ENCODE measurements at regions not wholly inside any gene's neighbourhood (a gene's known extent, or its start where the extent isn't known, plus 50 kb on each side); places are given as distances from the start of the nearest gene placed in this dataset.
"Not testable (repeated sequence)": the region's sequence is repeated elsewhere in the genome, so short reads cannot be mapped to it uniquely, and the experiment has no call there.

DNA sequence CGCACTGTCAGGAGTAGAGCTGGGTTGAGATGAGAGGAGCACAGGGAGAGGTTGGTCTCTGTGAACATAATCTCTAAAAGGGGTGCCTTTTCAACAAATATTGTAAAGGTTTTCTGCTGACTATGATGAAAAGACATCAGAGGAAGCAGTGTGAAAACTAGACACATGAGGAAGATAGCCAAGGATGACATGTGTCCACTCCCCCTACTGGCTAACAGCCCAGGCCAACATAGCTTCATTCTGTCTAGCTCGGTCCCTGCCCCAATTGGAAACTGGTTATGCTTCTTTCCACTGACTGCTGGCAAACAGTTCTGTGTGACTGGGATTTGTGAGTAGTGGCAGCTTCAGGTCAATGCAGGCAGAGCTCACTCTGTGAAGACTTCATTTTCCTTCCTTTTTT lies 115.4 kb upstream of the ESX1 start (continued):
- TF ChIP-seq, protein P1, sequence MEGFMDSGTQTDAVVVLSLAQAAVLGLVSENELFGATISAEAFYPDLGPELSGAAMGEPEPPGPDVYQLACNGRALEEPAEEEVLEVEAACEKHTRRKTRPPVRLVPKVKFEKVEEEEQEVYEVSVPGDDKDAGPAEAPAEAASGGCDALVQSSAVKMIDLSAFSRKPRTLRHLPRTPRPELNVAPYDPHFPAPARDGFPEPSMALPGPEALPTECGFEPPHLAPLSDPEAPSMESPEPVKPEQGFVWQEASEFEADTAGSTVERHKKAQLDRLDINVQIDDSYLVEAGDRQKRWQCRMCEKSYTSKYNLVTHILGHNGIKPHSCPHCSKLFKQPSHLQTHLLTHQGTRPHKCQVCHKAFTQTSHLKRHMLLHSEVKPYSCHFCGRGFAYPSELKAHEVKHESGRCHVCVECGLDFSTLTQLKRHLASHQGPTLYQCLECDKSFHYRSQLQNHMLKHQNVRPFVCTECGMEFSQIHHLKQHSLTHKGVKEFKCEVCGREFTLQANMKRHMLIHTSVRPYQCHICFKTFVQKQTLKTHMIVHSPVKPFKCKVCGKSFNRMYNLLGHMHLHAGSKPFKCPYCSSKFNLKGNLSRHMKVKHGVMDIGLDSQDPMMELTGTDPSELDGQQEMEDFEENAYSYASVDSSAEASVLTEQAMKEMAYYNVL (CRISPR knock-in tag; IDR thresholded peaks at IDR 0.05; ENCODE audit: borderline replicate concordance) = no peak
- TF ChIP-seq ARNT (IDR thresholded peaks at IDR 0.05) (no peak), MAFF (IDR thresholded peaks at IDR 0.05; ENCODE audit: low read depth, low read length) (peak; percentile 76), ZNF280D (CRISPR knock-in tag; IDR thresholded peaks at IDR 0.05) (no peak), MXD4 (CRISPR knock-in tag; IDR thresholded peaks at IDR 0.05) (no peak), BCL3 (CRISPR knock-in tag; IDR thresholded peaks at IDR 0.05) (no peak), MAFK (conservative IDR thresholded peaks at IDR 0.05 in 1 of 2, IDR thresholded peaks at IDR 0.05 in 1 of 2; ENCODE audit: low read length in 2 of 2) (peak; percentile 57 to 84; a peak in 3 of 4 replicates), ZNF879 (CRISPR knock-in tag; IDR thresholded peaks at IDR 0.05) (no peak), EED (CRISPR knock-in tag; IDR thresholded peaks at IDR 0.05) (no peak)
- TF ChIP-seq, protein P2, sequence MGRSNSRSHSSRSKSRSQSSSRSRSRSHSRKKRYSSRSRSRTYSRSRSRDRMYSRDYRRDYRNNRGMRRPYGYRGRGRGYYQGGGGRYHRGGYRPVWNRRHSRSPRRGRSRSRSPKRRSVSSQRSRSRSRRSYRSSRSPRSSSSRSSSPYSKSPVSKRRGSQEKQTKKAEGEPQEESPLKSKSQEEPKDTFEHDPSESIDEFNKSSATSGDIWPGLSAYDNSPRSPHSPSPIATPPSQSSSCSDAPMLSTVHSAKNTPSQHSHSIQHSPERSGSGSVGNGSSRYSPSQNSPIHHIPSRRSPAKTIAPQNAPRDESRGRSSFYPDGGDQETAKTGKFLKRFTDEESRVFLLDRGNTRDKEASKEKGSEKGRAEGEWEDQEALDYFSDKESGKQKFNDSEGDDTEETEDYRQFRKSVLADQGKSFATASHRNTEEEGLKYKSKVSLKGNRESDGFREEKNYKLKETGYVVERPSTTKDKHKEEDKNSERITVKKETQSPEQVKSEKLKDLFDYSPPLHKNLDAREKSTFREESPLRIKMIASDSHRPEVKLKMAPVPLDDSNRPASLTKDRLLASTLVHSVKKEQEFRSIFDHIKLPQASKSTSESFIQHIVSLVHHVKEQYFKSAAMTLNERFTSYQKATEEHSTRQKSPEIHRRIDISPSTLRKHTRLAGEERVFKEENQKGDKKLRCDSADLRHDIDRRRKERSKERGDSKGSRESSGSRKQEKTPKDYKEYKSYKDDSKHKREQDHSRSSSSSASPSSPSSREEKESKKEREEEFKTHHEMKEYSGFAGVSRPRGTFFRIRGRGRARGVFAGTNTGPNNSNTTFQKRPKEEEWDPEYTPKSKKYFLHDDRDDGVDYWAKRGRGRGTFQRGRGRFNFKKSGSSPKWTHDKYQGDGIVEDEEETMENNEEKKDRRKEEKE (IDR thresholded peaks at IDR 0.05) = no peak

- CTCF ChIA-PET (ENCODE audit: low intra/inter-chr PET ratio, low total read pairs); H3K4me1 ChIP-seq (ENCODE audit: insufficient read depth, low read length); H3K4me3 ChIP-seq (replicated peaks in 1 of 3; ENCODE audit: insufficient read depth in 1 of 3, low read depth in 2 of 3, low read length in 3 of 3); in situ Hi-C loops (cut with HindIII; ENCODE audit: extremely low pct_ligation_motif_present, low pct_unique_long_range_greater_than_20kb); H3K36me3 ChIP-seq (replicated peaks in 1 of 2; ENCODE audit: control insufficient read depth in 1 of 2, insufficient read depth in 2 of 2, low read length in 2 of 2); H4K20me1 ChIP-seq (ENCODE audit: insufficient read depth, low read length); BruUV-seq (replicated peaks); H3K9ac ChIP-seq (ENCODE audit: insufficient read depth, low read depth, low read length); H3K27me3 ChIP-seq (ENCODE audit: control insufficient read depth in 1 of 2, insufficient read depth in 2 of 2, low read length in 2 of 2); ATAC-seq; DNase-seq (ENCODE audit: low spot score); POLR2A ChIA-PET; H3K9me3 ChIP-seq (ENCODE audit: low read length); intact Hi-C loops (cut with micrococcal nuclease; ENCODE audit: unreplicated experiment); FAIRE-seq; H2AFZ ChIP-seq (ENCODE audit: low read length); H3K4me2 ChIP-seq (ENCODE audit: low read depth, low read length); H3K79me2 ChIP-seq (ENCODE audit: insufficient read depth, low read length); H3K27ac ChIP-seq (ENCODE audit: extremely low read length, insufficient read depth, low read length): not testable (repeated sequence)
- 94% methylated on average over 2 of the region's 2 CpGs for WGBS (ENCODE audit: low lambda C conversion rate)
Observed at GRCh38 chrX:104360774-104361173, 106.0 kb upstream of the ESX1 start.
